T-cell (primary cell): ENCODE measurements at regions not wholly inside any gene's neighbourhood (a gene's known extent, or its start where the extent isn't known, plus 50 kb on each side); places are given as distances from the start of the nearest gene placed in this dataset.

Source experiments
- ATAC-seq, 4 experiments: fragments of 200-7000 bp in 3 of 4; fragments of 150-1000 bp in 1 of 4; cut with Tn5 transposase; replicated peaks in 1 of 4; 1 replicate in 3 of 4; 2 replicates in 1 of 4; pipeline ENCODE4 v1.10.0; 2021; ENCODE audit warnings: moderate library complexity in 3 of 4, mild to moderate bottlenecking in 2 of 4, moderate number of reproducible peaks in 1 of 4
- CTCF ChIA-PET, 2 donors: fragments of 300-600 bp; sonication (Branson Sonifier 250); formaldehyde crosslinking; loops; one replicate each; lab custom pipeline; 2022; ENCODE audit warnings: antibody characterized with exemption in 2 of 2; lab: Charles Lee
- POLR2A ChIA-PET, 2 donors: fragments of 300-600 bp; sonication (Branson Sonifier 250); formaldehyde crosslinking; loops; one replicate each; lab custom pipeline; 2022; ENCODE audit warnings: antibody characterized with exemption in 2 of 2; lab: Charles Lee
- DNase-seq, 35 experiments: peaks; one replicate each; pipeline versions ENCODE4 v3.0.0 to v3.0.0-alpha.2; 2013 to 2023
- H3K27ac ChIP-seq: one replicate; pipeline ENCODE4 v1.5.1; 2013; ENCODE audit warnings: low read length
- H3K27me3 ChIP-seq, 2 experiments: replicated peaks in 1 of 2; 1 replicate in 1 of 2; 2 replicates in 1 of 2; pipeline versions ENCODE4 v1.6.1 to v1.7.0; 2013; ENCODE audit warnings: low read length in 1 of 2, mixed read lengths in 1 of 2; ENCODE audit not compliant: control insufficient read depth in 2 of 2, insufficient read depth in 2 of 2; ENCODE audit errors: extremely low read depth in 1 of 2
- H3K36me3 ChIP-seq, 2 donors: 1 replicate in 1 of 2; 2 replicates in 1 of 2; pipeline versions ENCODE4 v1.6.1 to v1.7.0; 2013; ENCODE audit warnings: low read length in 1 of 2; ENCODE audit not compliant: control insufficient read depth in 2 of 2, insufficient read depth in 1 of 2; ENCODE audit errors: extremely low read depth in 1 of 2
- H3K4me1 ChIP-seq, 2 experiments: 1 replicate in 1 of 2; 2 replicates in 1 of 2; pipeline versions ENCODE4 v1.6.1 to v1.7.0; 2013; ENCODE audit warnings: low read length in 2 of 2, mixed read lengths in 1 of 2; ENCODE audit not compliant: insufficient read depth in 2 of 2, control insufficient read depth in 1 of 2; ENCODE audit errors: extremely low read depth in 1 of 2
- H3K4me3 ChIP-seq, 2 donors: 1 replicate in 1 of 2; 2 replicates in 1 of 2; pipeline versions ENCODE4 v1.5.1 to v1.7.0; 2013; ENCODE audit warnings: mild to moderate bottlenecking in 2 of 2, low read length in 1 of 2, moderate library complexity in 1 of 2; ENCODE audit not compliant: control insufficient read depth in 1 of 2; ENCODE audit errors: extremely low read depth in 1 of 2
- H3K9me3 ChIP-seq: 2 replicates; pipeline ENCODE4 v1.7.0; 2013
- H3K27ac Mint-ChIP-seq, 2 donors: one replicate each; pipeline ENCODE4 v1.8.0; 2020 to 2021; ENCODE audit warnings: mild to moderate bottlenecking in 2 of 2, mixed read lengths in 2 of 2
- H3K27me3 Mint-ChIP-seq, 2 donors: one replicate each; pipeline ENCODE4 v1.8.0; 2021 to 2022; ENCODE audit warnings: mixed read lengths in 2 of 2
- H3K36me3 Mint-ChIP-seq: one replicate; pipeline ENCODE4 v1.8.0; 2021; ENCODE audit warnings: mixed read lengths
- H3K4me1 Mint-ChIP-seq, 3 donors: one replicate each; pipeline ENCODE4 v1.8.0; 2020 to 2022; ENCODE audit warnings: mixed read lengths in 3 of 3, mild to moderate bottlenecking in 1 of 3
- H3K4me3 Mint-ChIP-seq, 3 donors: one replicate each; pipeline ENCODE4 v1.8.0; 2020 to 2022; ENCODE audit warnings: mild to moderate bottlenecking in 3 of 3, mixed read lengths in 3 of 3, moderate library complexity in 3 of 3
- H3K9me3 Mint-ChIP-seq, 3 donors: one replicate each; pipeline ENCODE4 v1.8.0; 2020 to 2022; ENCODE audit warnings: mixed read lengths in 3 of 3
- WGBS: methylation state at CpG from one replicate; pipeline ENCODE4 v1.1.5; 2013; ENCODE audit warnings: missing lambda C conversion rate; ENCODE audit not compliant: insufficient coverage; 5-methylcytosine and 5-hydroxymethylcytosine counted together

GRCh38 chr1:79974659-79975058, 968.1 kb upstream of the ADGRL4 start:
- H3K9me3 ChIP-seq: no peaks in the 10 kb centered on the region
- Mint-ChIP-seq H3K9me3 (peaks cover 7 to 14% (median 12%) of the 10 kb centered on the region in 3 donors), H3K4me1 (no peaks in the 10 kb centered on the region), H3K4me3 (no peak overlapping the region), H3K27ac (no peak overlapping the region), H3K27me3 (no peaks in the 10 kb centered on the region), H3K36me3 (no peaks in the 10 kb centered on the region)
- ChIA-PET CTCF (no interaction called here), POLR2A (interaction anchor here in 1 of 2 donors (0.6 kb wide), 1 partner anchor 1790 kb away, joined by 4 read pairs; no protein-coding TSS in a partner anchor)
- H3K4me3 ChIP-seq: no peak overlapping the region
- DNase-seq: no peak
- ATAC-seq: no peak
- no peaks in the 10 kb centered on the region for H3K27me3 ChIP-seq
- no peaks in the 10 kb centered on the region for H3K36me3 ChIP-seq
- H3K4me1 ChIP-seq: no peaks in the 10 kb centered on the region
- WGBS: 100% methylated on average over 1 of the region's 7 CpGs
- H3K27ac ChIP-seq: no peak overlapping the region

- no peak overlapping the region for H3K4me3 ChIP-seq
- no peak for ATAC-seq
- H3K27me3 ChIP-seq: no peaks in the 10 kb centered on the region
- Mint-ChIP-seq H3K4me1 (no peaks in the 10 kb centered on the region), H3K9me3 (peaks cover 12 to 21% (median 13%) of the 10 kb centered on the region in 3 donors), H3K36me3 (no peaks in the 10 kb centered on the region), H3K4me3 (no peak overlapping the region), H3K27me3 (no peaks in the 10 kb centered on the region), H3K27ac (no peak overlapping the region)
- H3K9me3 ChIP-seq: no peaks in the 10 kb centered on the region
- no CpG with 5 or more reads among the region's 2 CpGs for WGBS
- H3K27ac ChIP-seq: no peak overlapping the region
- H3K36me3 ChIP-seq: no peaks in the 10 kb centered on the region
- ChIA-PET POLR2A (no interaction called here), CTCF (no interaction called here)
- H3K4me1 ChIP-seq: no peaks in the 10 kb centered on the region
- no peak for DNase-seq
These were observed 963.4 kb upstream of the ADGRL4 start for GRCh38 chr1:79969886-79970285.

GRCh38 chr1:79966438-79966837, 959.9 kb upstream of the ADGRL4 start:
- Histone ChIP-seq H3K27me3 (no peaks in the 10 kb centered on the region), H3K27ac (no peak overlapping the region), H3K4me3 (no peak overlapping the region), H3K36me3 (no peaks in the 10 kb centered on the region), H3K9me3 (no peaks in the 10 kb centered on the region), H3K4me1 (no peaks in the 10 kb centered on the region)
- Mint-ChIP-seq H3K36me3 (no peaks in the 10 kb centered on the region), H3K4me3 (no peak overlapping the region), H3K4me1 (no peaks in the 10 kb centered on the region), H3K27me3 (no peaks in the 10 kb centered on the region), H3K9me3 (peaks cover 7 to 30% (median 17%) of the 10 kb centered on the region in 3 donors), H3K27ac (no peak overlapping the region)
- ChIA-PET CTCF (no interaction called here), POLR2A (no interaction called here)
- DNase-seq (no peak), ATAC-seq (no peak)
- no CpG with 5 or more reads among the region's 2 CpGs for WGBS

GRCh38 chr1:79959635-79960034, 953.1 kb upstream of the ADGRL4 start:
- Mint-ChIP-seq H3K36me3 (no peaks in the 10 kb centered on the region), H3K4me3 (no peak overlapping the region), H3K9me3 (peaks cover 9 to 20% (median 18%) of the 10 kb centered on the region in 3 donors), H3K27ac (no peak overlapping the region), H3K4me1 (no peaks in the 10 kb centered on the region), H3K27me3 (no peaks in the 10 kb centered on the region)
- no peak for DNase-seq
- Histone ChIP-seq H3K9me3 (no peaks in the 10 kb centered on the region), H3K27me3 (no peaks in the 10 kb centered on the region), H3K36me3 (no peaks in the 10 kb centered on the region), H3K4me1 (no peaks in the 10 kb centered on the region), H3K27ac (no peak overlapping the region), H3K4me3 (no peak overlapping the region)
- ChIA-PET CTCF (no interaction called here), POLR2A (no interaction called here)
- WGBS: 69% methylated on average over 1 of the region's 1 CpG
- ATAC-seq: no peak

- no peaks in the 10 kb centered on the region for H3K36me3 Mint-ChIP-seq
- Histone ChIP-seq H3K4me1 (no peaks in the 10 kb centered on the region), H3K27me3 (no peaks in the 10 kb centered on the region), H3K4me3 (no peak overlapping the region), H3K27ac (no peak overlapping the region), H3K9me3 (no peaks in the 10 kb centered on the region), H3K36me3 (no peaks in the 10 kb centered on the region)
- ChIA-PET CTCF (no interaction called here), POLR2A (interaction anchor here in 1 of 2 donors (0.6 kb wide), 1 partner anchor 40 kb away, joined by 3 read pairs; no protein-coding TSS in a partner anchor)
- H3K9me3 Mint-ChIP-seq: peaks cover 10 to 31% (median 12%) of the 10 kb centered on the region in 3 donors
- no CpG with 5 or more reads among the region's 1 CpG for WGBS
- H3K27me3 Mint-ChIP-seq: no peaks in the 10 kb centered on the region
- no peak overlapping the region for H3K27ac Mint-ChIP-seq
- DNase-seq (no peak), ATAC-seq (no peak)
- no peak overlapping the region for H3K4me3 Mint-ChIP-seq
- no peaks in the 10 kb centered on the region for H3K4me1 Mint-ChIP-seq
These were observed 949.4 kb upstream of the ADGRL4 start for GRCh38 chr1:79955966-79956365.

GRCh38 chr1:79950511-79950910, 944.0 kb upstream of the ADGRL4 start:
- no peaks in the 10 kb centered on the region for H3K27me3 ChIP-seq
- Mint-ChIP-seq H3K4me1 (no peaks in the 10 kb centered on the region), H3K36me3 (no peaks in the 10 kb centered on the region), H3K27ac (no peak overlapping the region), H3K9me3 (peaks cover 4 to 15% (median 6%) of the 10 kb centered on the region in 3 donors), H3K4me3 (no peak overlapping the region), H3K27me3 (no peaks in the 10 kb centered on the region)
- ChIA-PET POLR2A (no interaction called here), CTCF (no interaction called here)
- ATAC-seq: no peak
- H3K36me3 ChIP-seq: no peaks in the 10 kb centered on the region
- H3K27ac ChIP-seq: no peak overlapping the region
- H3K9me3 ChIP-seq: no peaks in the 10 kb centered on the region
- H3K4me3 ChIP-seq: no peak overlapping the region
- 100% methylated on average over 1 of the region's 3 CpGs for WGBS
- H3K4me1 ChIP-seq: no peaks in the 10 kb centered on the region
- no peak for DNase-seq

GRCh38 chr1:79945391-79945790, 938.9 kb upstream of the ADGRL4 start:
- POLR2A ChIA-PET: no interaction called here
- H3K9me3 Mint-ChIP-seq: peaks cover 4 to 9% (median 8%) of the 10 kb centered on the region in 3 donors
- CTCF ChIA-PET: no interaction called here
- DNase-seq (no peak), ATAC-seq (no peak)
- Histone ChIP-seq H3K9me3 (no peaks in the 10 kb centered on the region), H3K27me3 (no peaks in the 10 kb centered on the region), H3K36me3 (no peaks in the 10 kb centered on the region), H3K4me1 (no peaks in the 10 kb centered on the region), H3K4me3 (no peak overlapping the region), H3K27ac (no peak overlapping the region)
- no peaks in the 10 kb centered on the region for H3K4me1 Mint-ChIP-seq
- H3K27ac Mint-ChIP-seq: no peak overlapping the region
- no peaks in the 10 kb centered on the region for H3K27me3 Mint-ChIP-seq
- H3K4me3 Mint-ChIP-seq: no peak overlapping the region
- H3K36me3 Mint-ChIP-seq: no peaks in the 10 kb centered on the region
